Peyer's patch (tissue), 4 donors: ENCODE measurements at regions not wholly inside any gene's neighbourhood (a gene's known extent, or its start where the extent isn't known, plus 50 kb on each side); places are given as distances from the start of the nearest gene placed in this dataset.

ENCODE experiments used
- POLR2A ChIP-seq, 2 donors: fragments of 450-650 bp; IDR thresholded peaks; one replicate each; pipeline ENCODE4 v1.5.1; 2017; ENCODE audit warnings: antibody characterized with exemption in 2 of 2, mild to moderate bottlenecking in 2 of 2, moderate library complexity in 2 of 2
- TF ChIP-seq, protein P1 (sequence below), 6 experiments: fragments of 450-650 bp in 4 of 6; fragments of 200-600 bp in 2 of 6; sonication (generic) in 1 of 6; IDR thresholded peaks; one replicate each; pipeline ENCODE4 v1.5.1; 2017 to 2019; ENCODE audit warnings: antibody characterized with exemption in 6 of 6, mild to moderate bottlenecking in 3 of 6, moderate library complexity in 1 of 6

- TF ChIP-seq, protein P1, sequence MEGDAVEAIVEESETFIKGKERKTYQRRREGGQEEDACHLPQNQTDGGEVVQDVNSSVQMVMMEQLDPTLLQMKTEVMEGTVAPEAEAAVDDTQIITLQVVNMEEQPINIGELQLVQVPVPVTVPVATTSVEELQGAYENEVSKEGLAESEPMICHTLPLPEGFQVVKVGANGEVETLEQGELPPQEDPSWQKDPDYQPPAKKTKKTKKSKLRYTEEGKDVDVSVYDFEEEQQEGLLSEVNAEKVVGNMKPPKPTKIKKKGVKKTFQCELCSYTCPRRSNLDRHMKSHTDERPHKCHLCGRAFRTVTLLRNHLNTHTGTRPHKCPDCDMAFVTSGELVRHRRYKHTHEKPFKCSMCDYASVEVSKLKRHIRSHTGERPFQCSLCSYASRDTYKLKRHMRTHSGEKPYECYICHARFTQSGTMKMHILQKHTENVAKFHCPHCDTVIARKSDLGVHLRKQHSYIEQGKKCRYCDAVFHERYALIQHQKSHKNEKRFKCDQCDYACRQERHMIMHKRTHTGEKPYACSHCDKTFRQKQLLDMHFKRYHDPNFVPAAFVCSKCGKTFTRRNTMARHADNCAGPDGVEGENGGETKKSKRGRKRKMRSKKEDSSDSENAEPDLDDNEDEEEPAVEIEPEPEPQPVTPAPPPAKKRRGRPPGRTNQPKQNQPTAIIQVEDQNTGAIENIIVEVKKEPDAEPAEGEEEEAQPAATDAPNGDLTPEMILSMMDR (IDR thresholded peaks at IDR 0.05) = no peak
- no peak for TF ChIP-seq POLR2A (IDR thresholded peaks at IDR 0.05)
These were observed 83.6 kb upstream of the CXCL12 start for GRCh38 chr10:44468525-44468924.
